Activated naive CD8-positive, alpha-beta T cell treated with anti-CD3 and anti-CD28 coated beads for 36 hours (primary cell): ENCODE measurements at regions not wholly inside any gene's neighbourhood (a gene's known extent, or its start where the extent isn't known, plus 50 kb on each side); places are given as distances from the start of the nearest gene placed in this dataset.

Experiments used
- DNase-seq: peaks from one replicate; pipeline ENCODE4 v3.0.0; 2021
- H3K27ac Mint-ChIP-seq: one replicate; pipeline ENCODE4 v1.8.0; 2022; ENCODE audit warnings: mild to moderate bottlenecking, moderate library complexity, mixed read lengths
- H3K27me3 Mint-ChIP-seq: one replicate; pipeline ENCODE4 v1.8.0; 2022; ENCODE audit warnings: mild to moderate bottlenecking, mixed read lengths
- H3K36me3 Mint-ChIP-seq: one replicate; pipeline ENCODE4 v1.8.0; 2021; ENCODE audit warnings: mild to moderate bottlenecking, mixed read lengths
- H3K4me1 Mint-ChIP-seq: one replicate; pipeline ENCODE4 v1.8.0; 2021; ENCODE audit warnings: mixed read lengths
- H3K4me3 Mint-ChIP-seq: one replicate; pipeline ENCODE4 v1.8.0; 2022; ENCODE audit warnings: mild to moderate bottlenecking, moderate library complexity, mixed read lengths
- H3K9me3 Mint-ChIP-seq: one replicate; pipeline ENCODE4 v1.8.0; 2022; ENCODE audit warnings: mixed read lengths

DNA sequence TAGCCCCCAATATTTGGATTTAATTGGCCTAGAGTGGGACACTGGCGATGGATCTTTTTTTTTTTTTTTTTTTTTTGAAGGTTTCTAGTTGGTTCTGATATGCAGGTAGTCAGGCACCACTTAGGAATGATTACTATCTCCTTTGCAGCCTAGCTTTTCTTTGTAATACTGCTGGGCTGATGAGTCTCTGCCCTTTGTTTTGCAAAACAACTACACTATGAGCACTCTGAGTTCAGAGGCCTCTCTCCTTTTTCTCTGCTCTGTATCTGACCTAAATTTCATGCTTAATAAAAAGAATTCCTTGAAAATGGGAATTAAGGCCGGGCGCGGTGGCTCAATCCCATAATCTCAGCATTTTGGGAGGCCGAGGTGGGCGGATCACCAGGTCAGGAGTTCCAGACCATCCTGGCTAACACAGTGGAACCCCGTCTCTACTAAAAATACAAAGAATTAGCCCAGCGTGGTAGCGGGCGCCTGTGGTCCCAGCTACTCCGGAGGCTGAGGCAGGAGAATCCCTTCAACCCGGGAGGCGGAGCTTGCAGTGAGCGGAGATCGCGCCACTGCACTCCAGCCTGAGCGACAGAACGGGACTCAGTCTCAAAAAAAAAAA lies 1312.3 kb downstream of the FAM181B start:
- Mint-ChIP-seq H3K4me1 (no peaks in the 10 kb centered on the region), H3K27me3 (no peaks in the 10 kb centered on the region), H3K9me3 (peaks cover 1% of the 10 kb centered on the region), H3K36me3 (no peaks in the 10 kb centered on the region), H3K4me3 (no peak overlapping the region), H3K27ac (no peak overlapping the region)
- DNase-seq: no peak

DNA sequence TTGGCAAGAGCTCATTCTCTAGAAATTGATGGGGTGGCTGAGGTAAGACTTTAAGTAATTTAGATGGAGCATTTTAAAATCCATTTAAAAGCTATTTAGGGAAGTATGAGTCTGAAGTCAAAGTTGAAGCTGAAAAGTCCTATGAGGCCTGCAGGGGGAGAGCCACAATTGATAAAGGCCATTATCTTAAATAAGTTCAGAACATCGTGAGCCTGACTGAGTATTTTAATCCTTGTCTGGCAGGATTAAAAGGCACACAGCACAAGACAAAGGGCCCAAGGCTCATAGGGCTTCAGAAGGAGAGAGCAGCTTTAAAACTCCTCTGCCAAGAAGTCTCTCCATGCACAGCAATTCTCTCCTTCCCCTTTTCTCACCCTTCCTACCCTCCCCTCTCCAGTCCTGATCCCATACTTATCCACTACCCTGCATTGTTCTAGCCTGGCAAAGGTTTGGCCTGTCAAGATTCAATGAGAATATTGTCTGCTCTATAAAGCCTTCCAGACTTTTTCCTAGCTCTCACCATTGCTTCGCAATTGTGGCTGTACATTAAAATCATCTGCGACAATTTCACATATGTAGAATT lies 1312.9 kb downstream of the FAM181B start:
- Mint-ChIP-seq H3K27ac (no peak overlapping the region), H3K4me3 (no peak overlapping the region), H3K27me3 (no peaks in the 10 kb centered on the region), H3K9me3 (peaks cover 1% of the 10 kb centered on the region), H3K36me3 (no peaks in the 10 kb centered on the region), H3K4me1 (no peaks in the 10 kb centered on the region)
- no peak for DNase-seq

DNA sequence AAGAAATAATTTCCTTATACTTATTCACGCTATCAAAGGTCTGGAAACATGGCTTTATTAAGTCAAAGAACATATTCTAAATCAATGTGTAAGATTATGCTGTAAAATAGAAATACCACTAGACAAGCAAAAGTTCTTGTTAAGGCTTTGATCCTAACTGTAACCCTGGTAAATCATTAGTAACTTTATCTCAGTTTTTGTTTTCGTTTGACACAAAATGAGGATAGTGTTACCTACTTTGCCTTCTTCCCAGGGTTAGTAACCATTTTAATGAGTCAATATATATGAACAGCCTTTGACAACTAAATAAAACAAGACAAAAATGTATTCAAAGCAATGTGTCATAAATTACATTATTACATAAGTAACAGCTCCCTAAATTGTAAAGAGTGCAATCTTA lies 1336.3 kb downstream of the FAM181B start:
- Mint-ChIP-seq H3K9me3 (peaks cover 2% of the 10 kb centered on the region), H3K4me1 (no peaks in the 10 kb centered on the region), H3K4me3 (no peak overlapping the region), H3K27me3 (no peaks in the 10 kb centered on the region), H3K27ac (no peak overlapping the region), H3K36me3 (no peaks in the 10 kb centered on the region)
- no peak for DNase-seq

DNA sequence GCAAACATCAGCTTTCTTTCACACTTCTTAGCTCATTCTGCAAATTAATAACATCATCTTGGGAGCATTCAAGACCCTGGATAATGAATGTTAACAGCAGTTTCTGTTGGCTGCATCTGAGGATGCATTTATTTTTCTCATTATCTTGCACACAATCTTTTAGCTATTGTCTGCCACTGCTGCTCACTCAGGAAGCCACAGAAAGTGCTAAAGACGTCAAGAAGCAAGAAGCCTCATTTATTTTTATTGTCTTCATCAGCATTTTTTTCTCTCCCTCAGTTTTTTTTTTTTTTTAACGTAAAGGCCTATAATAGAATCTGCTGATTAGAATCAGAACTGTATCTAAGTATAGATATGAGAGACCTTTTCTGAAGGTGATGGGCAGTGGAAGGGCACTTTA lies 1339.4 kb downstream of the FAM181B start:
- H3K27ac Mint-ChIP-seq: no peak overlapping the region
- H3K27me3 Mint-ChIP-seq: no peaks in the 10 kb centered on the region
- no peak overlapping the region for H3K4me3 Mint-ChIP-seq
- H3K4me1 Mint-ChIP-seq: no peaks in the 10 kb centered on the region
- H3K36me3 Mint-ChIP-seq: no peaks in the 10 kb centered on the region
- no peak for DNase-seq
- H3K9me3 Mint-ChIP-seq: peaks cover 2% of the 10 kb centered on the region

DNA sequence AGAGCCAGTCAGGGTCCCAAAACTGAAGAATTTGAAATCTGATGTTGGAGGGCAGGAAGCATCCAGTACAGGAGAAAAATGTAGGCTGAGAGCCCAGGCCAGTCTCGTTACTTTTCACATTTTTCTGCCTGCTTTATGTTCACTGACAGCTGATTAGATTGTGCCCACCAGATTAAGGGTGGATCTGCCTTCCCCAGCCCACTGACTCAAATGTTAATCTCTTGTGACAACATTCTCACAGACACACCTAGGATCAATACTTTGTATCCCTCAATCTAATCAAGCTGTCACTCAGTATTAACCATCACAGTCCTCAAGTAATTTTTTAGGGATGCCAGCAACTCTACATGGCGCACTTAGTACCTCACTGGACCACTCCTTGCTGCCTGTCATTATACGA lies 1345.3 kb downstream of the FAM181B start:
- no peak overlapping the region for H3K4me3 Mint-ChIP-seq
- no peak overlapping the region for H3K27ac Mint-ChIP-seq
- H3K27me3 Mint-ChIP-seq: no peaks in the 10 kb centered on the region
- DNase-seq: no peak
- no peaks in the 10 kb centered on the region for H3K4me1 Mint-ChIP-seq
- no peaks in the 10 kb centered on the region for H3K36me3 Mint-ChIP-seq
- H3K9me3 Mint-ChIP-seq: peaks cover 2% of the 10 kb centered on the region

DNA sequence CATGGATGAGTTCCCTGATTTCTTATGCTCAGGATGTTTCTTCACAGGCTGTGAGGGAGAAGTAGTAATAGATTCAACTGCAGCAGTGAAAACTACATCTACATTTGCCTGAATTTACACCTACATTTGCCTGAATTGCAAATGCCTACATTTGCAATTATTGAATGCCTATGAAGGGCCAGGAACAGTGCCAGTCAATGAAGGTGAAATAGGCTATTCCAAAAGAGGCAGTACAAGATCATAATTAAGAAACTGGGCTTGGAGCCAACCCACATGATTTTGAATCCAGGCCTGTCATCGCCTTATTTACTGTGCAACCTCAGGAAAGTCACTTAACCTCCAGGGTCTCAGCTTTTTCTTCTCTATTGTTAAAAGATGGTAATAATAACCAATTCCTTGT lies 1353.3 kb downstream of the FAM181B start:
- no peak for DNase-seq
- H3K27me3 Mint-ChIP-seq: no peaks in the 10 kb centered on the region
- H3K36me3 Mint-ChIP-seq: no peaks in the 10 kb centered on the region
- no peaks in the 10 kb centered on the region for H3K4me1 Mint-ChIP-seq
- no peak overlapping the region for H3K4me3 Mint-ChIP-seq
- no peaks in the 10 kb centered on the region for H3K9me3 Mint-ChIP-seq
- H3K27ac Mint-ChIP-seq: no peak overlapping the region

DNA sequence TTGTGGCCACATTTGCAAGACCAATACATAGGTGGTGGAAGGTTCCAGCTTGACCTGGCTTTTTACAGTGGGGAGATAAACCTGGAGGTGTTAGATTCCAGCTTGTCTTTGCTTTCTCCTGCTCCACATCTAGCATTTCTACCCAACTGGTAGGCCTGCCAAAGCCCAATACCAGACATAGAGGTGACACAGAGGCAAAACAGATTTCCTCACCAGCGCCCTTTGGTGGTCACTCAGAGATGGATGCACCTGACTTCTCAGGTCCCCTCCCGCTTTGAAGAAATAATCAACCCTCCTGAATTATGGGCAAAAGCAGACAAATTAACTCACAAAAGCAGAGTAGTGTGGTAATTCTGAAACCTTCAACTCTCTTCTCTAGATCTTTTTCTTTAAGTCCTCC lies 1356.2 kb downstream of the FAM181B start:
- H3K27ac Mint-ChIP-seq: no peak overlapping the region
- H3K27me3 Mint-ChIP-seq: no peaks in the 10 kb centered on the region
- H3K4me1 Mint-ChIP-seq: no peaks in the 10 kb centered on the region

DNA sequence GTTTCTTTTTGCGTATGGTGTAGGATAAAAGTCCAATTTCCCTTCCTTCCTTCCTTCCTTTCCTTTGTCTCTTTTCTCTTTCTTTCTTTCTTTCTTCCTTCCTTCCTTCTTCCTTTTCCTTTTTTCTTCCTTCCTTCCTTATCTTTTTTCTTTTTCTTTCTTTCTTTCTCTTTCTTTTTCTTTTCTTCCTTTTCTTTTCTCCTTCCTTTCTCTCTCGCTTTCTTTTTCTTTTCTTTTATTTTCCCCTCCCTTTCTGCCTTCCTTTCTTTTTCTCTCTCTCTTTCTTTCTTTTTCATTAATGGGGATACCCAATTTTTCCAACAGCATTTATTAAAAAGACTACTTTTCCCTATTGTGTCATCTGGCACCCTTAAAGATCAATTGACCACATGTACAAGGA lies 1359.7 kb downstream of the FAM181B start:
- Mint-ChIP-seq H3K9me3 (peaks cover 8% of the 10 kb centered on the region), H3K27me3 (no peaks in the 10 kb centered on the region), H3K4me3 (no peak overlapping the region), H3K27ac (no peak overlapping the region), H3K36me3 (no peaks in the 10 kb centered on the region), H3K4me1 (no peaks in the 10 kb centered on the region)
- no peak for DNase-seq

More for the DNA sequence above, 1356.2 kb downstream of the FAM181B start:
- no peak for DNase-seq
- no peak overlapping the region for H3K4me3 Mint-ChIP-seq
- H3K36me3 Mint-ChIP-seq: no peaks in the 10 kb centered on the region
- peaks cover 8% of the 10 kb centered on the region for H3K9me3 Mint-ChIP-seq

DNA sequence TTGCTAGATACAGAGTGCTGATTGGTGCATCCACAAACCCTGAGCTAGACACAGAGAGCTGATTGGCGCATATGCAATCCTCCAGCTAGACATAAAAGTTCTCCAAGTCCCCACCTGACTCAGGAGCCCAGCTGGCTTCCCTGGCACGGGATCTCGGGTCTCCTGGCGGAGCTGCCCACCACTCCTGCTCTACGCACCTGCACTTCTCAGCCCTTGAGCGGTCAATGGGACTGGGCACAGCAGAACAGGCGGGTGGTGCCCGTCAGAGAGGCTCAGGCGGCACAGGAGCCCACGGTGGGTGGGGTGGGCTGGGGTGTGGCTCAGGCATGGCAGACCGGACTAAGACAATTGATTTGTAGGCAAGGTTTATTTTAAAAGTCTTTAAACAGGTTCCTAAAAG lies 1365.5 kb downstream of the FAM181B start:
- no peak overlapping the region for H3K27ac Mint-ChIP-seq
- H3K36me3 Mint-ChIP-seq: no peaks in the 10 kb centered on the region
- no peaks in the 10 kb centered on the region for H3K4me1 Mint-ChIP-seq
- no peaks in the 10 kb centered on the region for H3K9me3 Mint-ChIP-seq
- no peak overlapping the region for H3K4me3 Mint-ChIP-seq
- no peaks in the 10 kb centered on the region for H3K27me3 Mint-ChIP-seq
- no peak for DNase-seq

DNA sequence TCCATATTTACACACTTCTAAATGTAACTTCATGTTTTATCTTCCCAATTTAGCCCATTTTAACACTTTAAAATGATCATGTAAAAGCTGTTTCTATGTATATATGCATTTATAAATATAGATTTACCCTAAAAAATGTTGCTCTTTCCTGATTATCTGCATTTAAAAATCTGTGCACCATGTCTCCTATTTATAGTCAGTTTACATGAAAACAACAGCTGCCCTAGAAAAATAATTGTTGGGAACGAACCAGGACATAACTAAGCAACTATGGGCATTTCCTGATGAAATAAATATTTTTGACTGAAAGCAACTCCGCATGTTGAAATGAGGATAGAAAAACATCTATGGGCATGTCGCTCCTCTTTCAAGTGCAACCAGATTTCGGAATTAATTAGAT lies 1368.2 kb downstream of the FAM181B start:
- no peaks in the 10 kb centered on the region for H3K4me1 Mint-ChIP-seq
- no peaks in the 10 kb centered on the region for H3K27me3 Mint-ChIP-seq
- no peak overlapping the region for H3K4me3 Mint-ChIP-seq
- no peaks in the 10 kb centered on the region for H3K36me3 Mint-ChIP-seq
- DNase-seq: no peak
- no peak overlapping the region for H3K27ac Mint-ChIP-seq
- H3K9me3 Mint-ChIP-seq: no peaks in the 10 kb centered on the region

DNA sequence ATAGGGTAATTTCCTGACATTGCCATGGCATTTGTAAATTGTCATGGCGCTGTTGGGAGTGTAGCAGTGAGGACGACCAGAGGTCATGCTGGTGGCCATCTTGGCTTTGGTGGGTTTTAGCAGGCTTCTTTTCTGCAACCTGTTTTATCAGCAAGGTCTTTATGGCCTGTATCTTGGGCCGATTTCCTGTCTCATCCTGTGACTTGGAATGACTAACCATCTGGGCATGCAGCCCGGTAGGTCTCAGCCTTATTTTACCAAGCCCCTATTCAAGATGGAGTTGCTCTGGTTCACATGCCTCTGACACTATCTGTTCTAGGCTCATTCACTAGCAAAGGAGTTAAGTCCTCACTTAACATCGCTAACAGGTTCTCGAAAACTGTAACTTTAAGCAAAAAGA lies 1374.2 kb downstream of the FAM181B start:
- Mint-ChIP-seq H3K9me3 (peaks cover 7% of the 10 kb centered on the region), H3K27me3 (no peaks in the 10 kb centered on the region), H3K36me3 (no peaks in the 10 kb centered on the region), H3K4me3 (no peak overlapping the region), H3K27ac (no peak overlapping the region), H3K4me1 (no peaks in the 10 kb centered on the region)
- no peak for DNase-seq

DNA sequence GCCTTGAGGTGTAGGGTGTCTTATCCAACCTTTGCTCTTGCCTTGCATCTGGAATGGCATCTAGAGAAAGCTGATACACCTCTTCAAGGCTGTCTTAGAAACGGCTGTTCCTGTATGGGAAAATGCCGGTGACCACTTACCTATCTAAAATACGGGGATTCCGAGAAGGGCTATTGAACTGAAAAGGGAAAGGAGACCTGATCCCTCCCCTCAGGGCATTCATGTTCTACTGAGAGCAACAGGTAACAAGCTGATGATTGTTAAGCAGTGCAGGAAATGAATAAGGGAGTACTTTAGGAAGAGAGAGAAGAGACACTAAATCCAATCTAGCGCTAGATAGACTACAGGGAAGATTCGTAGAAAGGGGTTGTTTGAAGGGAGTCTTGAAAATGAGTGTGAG lies 1388.1 kb downstream of the FAM181B start:
- Mint-ChIP-seq H3K36me3 (no peaks in the 10 kb centered on the region), H3K9me3 (no peaks in the 10 kb centered on the region), H3K27ac (no peak overlapping the region), H3K4me1 (no peaks in the 10 kb centered on the region), H3K27me3 (no peaks in the 10 kb centered on the region), H3K4me3 (no peak overlapping the region)
- DNase-seq: no peak

DNA sequence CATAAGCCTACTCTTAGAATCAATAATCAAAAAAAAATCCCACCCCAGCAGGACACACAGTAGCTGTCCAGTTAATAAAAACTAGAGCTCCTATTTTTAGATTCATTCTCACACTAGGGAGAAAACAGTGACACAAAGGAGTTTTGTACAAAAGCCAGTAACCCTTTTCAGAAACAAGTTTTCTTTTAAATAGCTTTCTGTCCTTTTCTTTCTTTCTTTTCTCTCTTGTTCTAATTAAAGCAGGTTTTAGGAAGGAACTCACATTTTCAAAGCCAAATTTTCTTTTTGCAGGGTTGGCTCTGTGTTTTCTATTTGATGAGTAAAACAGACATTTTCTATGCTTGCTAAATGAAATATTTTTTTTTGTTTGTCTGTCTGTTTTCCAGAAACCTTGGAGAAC lies 1390.7 kb downstream of the FAM181B start:
- Mint-ChIP-seq H3K9me3 (no peaks in the 10 kb centered on the region), H3K36me3 (no peaks in the 10 kb centered on the region), H3K27me3 (no peaks in the 10 kb centered on the region), H3K4me3 (no peak overlapping the region), H3K27ac (no peak overlapping the region), H3K4me1 (no peaks in the 10 kb centered on the region)
- no peak for DNase-seq

DNA sequence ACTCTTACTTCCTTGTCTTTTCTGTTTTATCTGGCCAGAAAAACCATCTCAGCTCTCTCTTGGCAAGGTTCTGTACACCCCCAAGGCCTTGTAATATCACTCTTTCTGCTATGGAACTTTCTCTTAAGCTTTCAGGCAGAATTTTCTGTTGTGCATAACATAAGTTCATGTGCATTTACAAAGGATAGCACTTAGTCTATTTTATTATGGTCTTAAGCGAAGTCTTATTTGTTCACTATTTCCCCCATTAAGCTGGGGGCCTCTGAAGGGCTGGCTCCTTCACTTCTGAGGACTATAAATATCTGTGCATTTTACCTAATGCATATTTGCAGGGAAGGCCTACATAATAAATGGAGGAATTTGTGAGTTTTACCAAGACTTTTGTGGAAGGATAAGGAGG lies 1393.4 kb downstream of the FAM181B start:
- H3K27me3 Mint-ChIP-seq: no peaks in the 10 kb centered on the region
- H3K36me3 Mint-ChIP-seq: no peaks in the 10 kb centered on the region
- H3K27ac Mint-ChIP-seq: no peak overlapping the region
- H3K9me3 Mint-ChIP-seq: peaks cover 3% of the 10 kb centered on the region
- no peak for DNase-seq
- H3K4me3 Mint-ChIP-seq: no peak overlapping the region
- H3K4me1 Mint-ChIP-seq: no peaks in the 10 kb centered on the region

DNA sequence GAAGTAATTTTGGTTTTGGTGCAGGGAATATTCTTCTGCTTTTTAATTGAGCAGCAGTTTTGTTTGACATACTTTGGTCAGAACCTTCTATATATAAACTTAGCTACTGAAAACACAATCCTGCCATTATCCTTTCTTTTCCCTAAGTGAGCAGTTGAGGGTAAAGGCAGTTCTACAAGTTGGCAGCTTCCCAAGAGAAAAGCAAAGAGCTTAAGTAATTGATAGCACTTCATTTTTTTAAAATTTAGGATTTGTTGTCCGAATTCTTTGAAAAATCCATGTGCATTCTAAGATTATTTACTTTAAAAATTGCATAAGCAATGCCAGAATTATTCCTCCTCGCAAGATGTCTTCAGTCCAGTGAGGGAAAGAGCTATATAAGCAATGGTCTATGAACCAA lies 1394.1 kb downstream of the FAM181B start:
- H3K27me3 Mint-ChIP-seq: no peaks in the 10 kb centered on the region
- no peak overlapping the region for H3K4me3 Mint-ChIP-seq
- H3K9me3 Mint-ChIP-seq: peaks cover 4% of the 10 kb centered on the region
- no peaks in the 10 kb centered on the region for H3K36me3 Mint-ChIP-seq
- DNase-seq: no peak
- H3K27ac Mint-ChIP-seq: no peak overlapping the region
- no peaks in the 10 kb centered on the region for H3K4me1 Mint-ChIP-seq

DNA sequence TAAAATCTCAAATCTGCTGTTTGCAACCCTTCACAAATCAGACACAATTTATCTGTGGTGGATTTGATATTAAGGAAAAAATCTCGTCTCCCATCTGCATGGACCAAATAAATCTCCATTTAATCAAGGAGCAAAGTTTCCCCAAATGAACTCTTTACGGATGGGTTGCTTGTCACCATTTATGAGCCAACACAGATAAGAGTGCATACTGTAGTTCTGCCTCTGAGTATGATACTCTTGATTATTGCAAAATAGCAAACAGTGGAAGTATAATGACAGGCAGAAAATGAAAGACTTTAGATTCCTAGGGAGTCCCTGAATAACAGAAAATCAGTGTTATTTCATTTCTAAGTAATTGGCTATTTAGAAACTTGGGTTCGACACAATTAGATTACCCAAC lies 1395.9 kb downstream of the FAM181B start:
- Mint-ChIP-seq H3K4me1 (no peaks in the 10 kb centered on the region), H3K4me3 (no peak overlapping the region), H3K9me3 (peaks cover 7% of the 10 kb centered on the region), H3K27me3 (no peaks in the 10 kb centered on the region), H3K36me3 (no peaks in the 10 kb centered on the region), H3K27ac (no peak overlapping the region)
- DNase-seq: no peak
